Activated naive CD8-positive, alpha-beta T cell treated with anti-CD3 and anti-CD28 coated beads, Interleukin-2, amount 50 U/mL, for 24 hours (primary cell): ENCODE measurements at regions not wholly inside any gene's neighbourhood (a gene's known extent, or its start where the extent isn't known, plus 50 kb on each side); places are given as distances from the start of the nearest gene placed in this dataset.

Source experiments
- ATAC-seq: fragments of 150-1000 bp; cut with Tn5 transposase; one replicate; pipeline ENCODE4 v1.10.0; 2021
- DNase-seq: peaks from one replicate; pipeline ENCODE4 v3.0.0; 2021
- H3K27ac Mint-ChIP-seq: one replicate; pipeline ENCODE4 v1.8.0; 2021; ENCODE audit warnings: mild to moderate bottlenecking, mixed read lengths
- H3K27me3 Mint-ChIP-seq: one replicate; pipeline ENCODE4 v1.8.0; 2021; ENCODE audit warnings: mixed read lengths
- H3K36me3 Mint-ChIP-seq: one replicate; pipeline ENCODE4 v1.8.0; 2021; ENCODE audit warnings: low read depth, mixed read lengths
- H3K4me1 Mint-ChIP-seq: one replicate; pipeline ENCODE4 v1.8.0; 2021; ENCODE audit warnings: mixed read lengths
- H3K4me3 Mint-ChIP-seq: one replicate; pipeline ENCODE4 v1.8.0; 2021; ENCODE audit warnings: mild to moderate bottlenecking, moderate library complexity, mixed read lengths
- H3K9me3 Mint-ChIP-seq: one replicate; pipeline ENCODE4 v1.8.0; 2021; ENCODE audit warnings: mixed read lengths

DNA sequence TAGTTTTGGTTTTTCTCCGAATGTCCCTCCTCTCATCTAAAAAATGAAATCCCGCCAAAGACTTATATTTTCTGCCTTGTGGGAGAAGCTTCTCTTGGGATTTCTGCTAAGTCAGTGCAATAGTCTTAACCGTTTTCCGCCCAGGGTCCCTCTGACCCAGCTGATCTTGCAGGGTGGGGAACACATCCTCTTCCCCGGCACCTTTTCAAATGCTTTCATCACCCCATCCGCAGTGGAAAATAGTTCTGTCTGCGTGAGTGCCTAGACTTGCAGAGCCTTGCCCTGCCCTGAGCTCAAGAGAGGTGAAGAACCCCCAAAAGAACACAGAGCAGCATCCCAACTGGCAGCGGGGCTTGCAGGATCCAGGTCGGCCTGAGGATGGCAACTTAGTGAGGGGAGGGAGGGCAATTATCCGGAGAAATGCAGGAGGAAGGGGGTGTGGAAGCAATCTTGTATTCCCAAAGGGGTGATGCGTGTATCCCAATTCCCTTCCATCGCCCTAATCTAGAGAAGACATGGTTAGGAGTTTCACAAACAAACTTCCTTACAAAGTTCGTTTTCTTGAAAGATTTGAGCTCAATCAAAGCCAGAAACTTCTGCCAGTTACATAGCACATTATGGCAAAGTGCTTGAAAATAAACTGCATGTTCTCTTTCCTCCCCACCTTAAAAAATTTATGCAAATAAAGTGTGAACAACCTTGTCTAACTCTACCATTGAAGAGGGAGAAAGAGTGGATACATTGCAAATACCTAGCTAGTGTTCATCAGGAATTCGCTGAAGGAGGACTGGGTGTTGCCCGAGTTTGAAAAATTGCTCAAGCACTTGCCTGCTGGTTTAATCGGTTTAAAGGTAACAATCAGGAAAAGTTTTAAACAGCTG is 79.9 kb downstream of the NR2F2 start:
- ATAC-seq (no peak), DNase-seq (no peak)
- Mint-ChIP-seq H3K27me3 (peaks cover 84% of the 10 kb centered on the region), H3K27ac (no peak overlapping the region), H3K36me3 (peaks cover 1% of the 10 kb centered on the region), H3K4me1 (peaks cover 1% of the 10 kb centered on the region), H3K4me3 (no peak overlapping the region), H3K9me3 (no peaks in the 10 kb centered on the region)

DNA sequence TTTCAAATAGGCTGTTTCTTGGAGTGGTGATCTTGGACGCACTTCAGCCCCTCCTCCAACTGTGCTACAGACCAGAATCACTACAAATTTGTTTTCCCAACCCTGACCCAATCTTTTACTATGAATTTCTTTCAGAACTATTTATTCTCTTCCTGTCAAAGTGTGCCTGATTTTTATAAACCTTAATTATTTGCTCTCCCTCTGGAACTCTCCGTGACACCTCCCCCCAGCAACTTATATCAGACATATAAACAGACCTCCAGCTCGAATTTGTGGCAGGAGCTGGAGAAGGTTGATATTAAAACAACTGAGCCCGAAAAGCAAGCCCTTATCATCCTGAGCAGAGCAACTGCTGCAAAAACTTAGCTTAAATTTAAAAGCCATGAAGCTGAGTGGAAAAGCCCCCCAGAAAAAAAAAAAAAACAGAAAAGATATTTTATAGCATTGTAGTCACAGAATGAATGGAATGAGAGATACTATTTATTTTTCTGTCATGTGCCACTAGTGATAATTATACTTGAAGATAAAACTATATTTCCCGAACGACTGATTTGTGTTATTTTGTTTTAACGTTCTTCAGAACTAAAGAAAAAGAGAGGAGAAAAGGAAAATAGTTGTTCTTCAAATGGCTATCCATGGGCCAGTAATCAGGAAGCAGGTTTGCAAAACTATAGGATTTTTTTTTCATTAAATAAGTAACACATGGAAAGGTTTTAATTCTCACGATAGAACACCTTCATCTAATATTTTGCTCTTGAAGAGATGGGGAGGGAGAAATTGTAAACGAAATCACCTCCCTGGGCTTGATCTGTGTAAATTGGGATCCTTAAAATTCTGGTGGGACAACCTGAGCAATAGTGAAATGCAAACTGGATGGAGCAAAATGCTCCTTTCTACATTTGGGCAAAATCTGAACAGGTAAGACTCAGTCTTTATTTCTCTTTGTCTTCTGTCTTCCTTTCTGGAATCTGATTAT is 80.8 kb downstream of the NR2F2 start:
- H3K36me3 Mint-ChIP-seq: peaks cover 1% of the 10 kb centered on the region
- no peak overlapping the region for H3K27ac Mint-ChIP-seq
- DNase-seq (no peak), ATAC-seq (no peak)
- H3K27me3 Mint-ChIP-seq: peaks cover 84% of the 10 kb centered on the region
- no peak overlapping the region for H3K4me3 Mint-ChIP-seq
- H3K4me1 Mint-ChIP-seq: peaks cover 1% of the 10 kb centered on the region
- no peaks in the 10 kb centered on the region for H3K9me3 Mint-ChIP-seq

- peaks cover 76% of the 10 kb centered on the region for H3K27me3 Mint-ChIP-seq
- H3K27ac Mint-ChIP-seq: no peak overlapping the region
- DNase-seq (no peak), ATAC-seq (no peak)
- H3K4me1 Mint-ChIP-seq: peaks cover 1% of the 10 kb centered on the region
- no peaks in the 10 kb centered on the region for H3K9me3 Mint-ChIP-seq
- H3K4me3 Mint-ChIP-seq: no peak overlapping the region
- peaks cover 1% of the 10 kb centered on the region for H3K36me3 Mint-ChIP-seq
These were observed 81.8 kb downstream of the NR2F2 start for GRCh38 chr15:96412045-96412905.

- DNase-seq (no peak), ATAC-seq (no peak)
- Mint-ChIP-seq H3K27me3 (peaks cover 77% of the 10 kb centered on the region), H3K4me3 (no peak overlapping the region), H3K4me1 (peaks cover 1% of the 10 kb centered on the region), H3K9me3 (no peaks in the 10 kb centered on the region), H3K36me3 (peaks cover 1% of the 10 kb centered on the region), H3K27ac (no peak overlapping the region)
These were observed 82.4 kb downstream of the NR2F2 start for GRCh38 chr15:96412906-96413231.

GRCh38 chr15:96413657-96414056 is 83.2 kb downstream of the NR2F2 start:
- Mint-ChIP-seq H3K36me3 (peaks cover 1% of the 10 kb centered on the region), H3K27me3 (peaks cover 80% of the 10 kb centered on the region), H3K4me1 (peaks cover 1% of the 10 kb centered on the region), H3K4me3 (no peak overlapping the region), H3K27ac (no peak overlapping the region), H3K9me3 (no peaks in the 10 kb centered on the region)
- ATAC-seq (no peak), DNase-seq (no peak)

- no peak for ATAC-seq
- H3K27me3 Mint-ChIP-seq: peaks cover 83% of the 10 kb centered on the region
These were observed 84.4 kb downstream of the NR2F2 start for GRCh38 chr15:96414875-96415274.

GRCh38 chr15:96415513-96416217 is 85.2 kb downstream of the NR2F2 start:
- H3K4me1 Mint-ChIP-seq: no peaks in the 10 kb centered on the region
- no peak for DNase-seq
- H3K4me3 Mint-ChIP-seq: no peak overlapping the region
- no peaks in the 10 kb centered on the region for H3K36me3 Mint-ChIP-seq
- H3K27ac Mint-ChIP-seq: no peak overlapping the region
- ATAC-seq: no peak
- H3K27me3 Mint-ChIP-seq: peaks cover 79% of the 10 kb centered on the region
- no peaks in the 10 kb centered on the region for H3K9me3 Mint-ChIP-seq

More at GRCh38 chr15:96414875-96415274, 84.4 kb downstream of the NR2F2 start:
- Mint-ChIP-seq H3K4me3 (no peak overlapping the region), H3K36me3 (no peaks in the 10 kb centered on the region), H3K27ac (no peak overlapping the region), H3K4me1 (no peaks in the 10 kb centered on the region), H3K9me3 (no peaks in the 10 kb centered on the region)
- no peak for DNase-seq

DNA sequence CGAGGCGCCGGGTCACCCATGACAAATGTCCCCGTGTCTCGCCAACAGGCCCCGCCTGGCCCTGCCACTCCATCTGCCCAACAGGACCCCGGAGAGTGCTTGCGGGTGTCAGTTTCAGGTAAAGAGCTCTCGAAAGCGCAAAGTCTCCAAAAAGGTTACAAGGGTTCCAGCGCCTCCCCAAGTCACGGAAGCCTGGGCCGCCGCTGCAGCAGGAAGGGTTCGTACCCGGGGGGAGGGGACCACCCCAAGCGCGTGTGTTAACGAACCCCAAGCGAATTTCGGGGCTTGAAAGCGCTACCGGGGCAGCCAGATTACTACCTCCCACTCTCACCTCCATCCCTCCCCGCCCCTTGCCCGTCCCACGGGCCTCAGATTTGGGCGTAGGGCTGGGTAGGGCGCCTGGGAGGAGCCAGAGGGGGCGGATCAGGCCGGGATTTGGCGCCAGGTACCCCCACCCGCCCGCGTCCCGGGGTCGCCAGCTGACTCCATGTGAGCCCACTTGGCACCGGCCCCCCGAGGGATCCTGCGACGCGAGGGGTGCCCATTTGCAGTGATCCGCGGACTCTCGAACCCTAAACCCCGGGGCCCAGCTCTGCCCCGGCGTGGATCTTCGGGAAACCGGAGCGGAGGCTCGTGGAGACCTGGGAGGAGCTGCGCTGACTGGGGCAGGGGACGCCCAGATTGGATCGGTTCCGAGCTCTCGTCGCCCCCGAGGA is 85.9 kb downstream of the NR2F2 start:
- H3K27me3 Mint-ChIP-seq: peaks cover 77% of the 10 kb centered on the region

DNA sequence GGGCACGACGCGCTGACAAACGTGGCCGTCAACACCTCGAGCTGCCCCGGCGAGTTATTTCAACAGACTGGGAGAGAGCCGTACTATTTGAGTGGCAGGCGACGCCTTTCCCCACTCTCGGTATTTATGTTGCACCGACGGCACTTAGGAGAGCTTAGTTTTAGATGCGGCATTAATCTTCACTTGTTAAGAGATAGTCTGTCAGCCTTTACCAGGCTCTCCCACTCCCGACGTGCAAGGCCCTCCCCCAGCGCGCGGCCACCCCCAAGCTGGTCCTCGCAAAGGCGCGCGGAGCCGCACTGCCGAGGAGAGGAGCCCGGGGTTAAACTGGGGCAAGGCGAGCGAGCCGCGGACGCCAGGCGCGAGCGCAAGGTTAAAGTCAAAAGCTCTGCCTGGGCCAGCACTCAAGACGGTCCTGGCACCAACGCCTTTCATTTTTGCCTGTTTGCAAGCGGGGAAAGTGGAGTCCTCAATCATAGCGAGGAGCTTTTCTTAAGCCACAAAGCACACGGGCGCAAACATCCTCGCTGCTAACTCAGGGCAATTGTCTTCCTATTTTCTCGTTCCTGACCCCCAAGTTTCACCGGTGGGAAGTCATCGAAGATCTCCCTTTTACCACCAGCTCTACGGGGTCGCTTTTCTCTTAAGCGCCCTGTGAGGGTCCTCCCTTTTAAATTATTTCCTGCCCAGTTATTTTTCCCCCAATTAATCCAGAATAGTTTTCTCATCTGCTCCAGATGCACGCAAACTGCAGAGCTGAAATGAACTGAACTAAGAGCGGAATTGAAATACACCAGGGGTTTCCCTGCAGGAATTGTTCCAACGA is 86.6 kb downstream of the NR2F2 start:
- no peaks in the 10 kb centered on the region for H3K4me1 Mint-ChIP-seq
- H3K36me3 Mint-ChIP-seq: no peaks in the 10 kb centered on the region
- H3K4me3 Mint-ChIP-seq: no peak overlapping the region
- ATAC-seq (no peak), DNase-seq (no peak)
- no peak overlapping the region for H3K27ac Mint-ChIP-seq
- H3K27me3 Mint-ChIP-seq: peaks cover 74% of the 10 kb centered on the region
- peaks cover 5% of the 10 kb centered on the region for H3K9me3 Mint-ChIP-seq

More for the DNA sequence above, 85.9 kb downstream of the NR2F2 start:
- H3K27ac Mint-ChIP-seq: no peak overlapping the region
- DNase-seq: no peak
- no peaks in the 10 kb centered on the region for H3K36me3 Mint-ChIP-seq
- no peak for ATAC-seq
- H3K4me1 Mint-ChIP-seq: no peaks in the 10 kb centered on the region
- no peak overlapping the region for H3K4me3 Mint-ChIP-seq
- H3K9me3 Mint-ChIP-seq: peaks cover 4% of the 10 kb centered on the region

DNA sequence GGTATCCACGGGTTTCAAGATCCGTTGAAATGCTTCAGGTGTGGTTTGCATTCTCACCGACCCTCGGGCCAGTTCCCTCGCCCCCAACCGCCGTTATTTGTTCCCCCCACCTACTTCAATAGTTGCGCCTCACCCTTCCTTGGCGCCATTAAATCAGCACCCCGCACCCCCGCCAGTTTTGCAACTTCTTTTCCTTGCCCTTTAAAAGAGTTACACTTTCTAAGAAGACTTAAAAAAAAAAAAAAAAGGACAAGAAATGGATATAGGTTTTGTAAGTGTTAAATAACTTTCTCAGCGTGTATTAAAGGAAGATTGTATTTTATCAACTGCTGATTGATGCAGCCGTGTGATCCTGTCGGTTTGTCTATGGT is 87.2 kb downstream of the NR2F2 start:
- H3K4me3 Mint-ChIP-seq: no peak overlapping the region
- no peaks in the 10 kb centered on the region for H3K36me3 Mint-ChIP-seq
- H3K27ac Mint-ChIP-seq: no peak overlapping the region
- DNase-seq (no peak), ATAC-seq (no peak)
- no peaks in the 10 kb centered on the region for H3K4me1 Mint-ChIP-seq
- H3K27me3 Mint-ChIP-seq: peaks cover 71% of the 10 kb centered on the region
- H3K9me3 Mint-ChIP-seq: peaks cover 5% of the 10 kb centered on the region

- no peak for DNase-seq
- ATAC-seq: no peak
- no peaks in the 10 kb centered on the region for H3K4me1 Mint-ChIP-seq
- peaks cover 68% of the 10 kb centered on the region for H3K27me3 Mint-ChIP-seq
- no peak overlapping the region for H3K27ac Mint-ChIP-seq
- no peak overlapping the region for H3K4me3 Mint-ChIP-seq
- peaks cover 5% of the 10 kb centered on the region for H3K9me3 Mint-ChIP-seq
- H3K36me3 Mint-ChIP-seq: no peaks in the 10 kb centered on the region
These were observed 87.6 kb downstream of the NR2F2 start for GRCh38 chr15:96418146-96418545.

GRCh38 chr15:96421178-96421601 is 90.7 kb downstream of the NR2F2 start:
- H3K9me3 Mint-ChIP-seq: peaks cover 8% of the 10 kb centered on the region
- H3K27me3 Mint-ChIP-seq: peaks cover 48% of the 10 kb centered on the region

More at GRCh38 chr15:96421178-96421601, 90.7 kb downstream of the NR2F2 start:
- Mint-ChIP-seq H3K4me3 (no peak overlapping the region), H3K4me1 (no peaks in the 10 kb centered on the region), H3K27ac (no peak overlapping the region), H3K36me3 (no peaks in the 10 kb centered on the region)
- DNase-seq (no peak), ATAC-seq (no peak)
